ENCODE measurements at regions not wholly inside any gene's neighbourhood (a gene's known extent, or its start where the extent isn't known, plus 50 kb on each side); places are given as distances from the start of the nearest gene placed in this dataset.

GRCh38 chr6:4399656-4400055, 264.3 kb upstream of the ECI2 start:
- TF ChIP-seq, protein P1, sequence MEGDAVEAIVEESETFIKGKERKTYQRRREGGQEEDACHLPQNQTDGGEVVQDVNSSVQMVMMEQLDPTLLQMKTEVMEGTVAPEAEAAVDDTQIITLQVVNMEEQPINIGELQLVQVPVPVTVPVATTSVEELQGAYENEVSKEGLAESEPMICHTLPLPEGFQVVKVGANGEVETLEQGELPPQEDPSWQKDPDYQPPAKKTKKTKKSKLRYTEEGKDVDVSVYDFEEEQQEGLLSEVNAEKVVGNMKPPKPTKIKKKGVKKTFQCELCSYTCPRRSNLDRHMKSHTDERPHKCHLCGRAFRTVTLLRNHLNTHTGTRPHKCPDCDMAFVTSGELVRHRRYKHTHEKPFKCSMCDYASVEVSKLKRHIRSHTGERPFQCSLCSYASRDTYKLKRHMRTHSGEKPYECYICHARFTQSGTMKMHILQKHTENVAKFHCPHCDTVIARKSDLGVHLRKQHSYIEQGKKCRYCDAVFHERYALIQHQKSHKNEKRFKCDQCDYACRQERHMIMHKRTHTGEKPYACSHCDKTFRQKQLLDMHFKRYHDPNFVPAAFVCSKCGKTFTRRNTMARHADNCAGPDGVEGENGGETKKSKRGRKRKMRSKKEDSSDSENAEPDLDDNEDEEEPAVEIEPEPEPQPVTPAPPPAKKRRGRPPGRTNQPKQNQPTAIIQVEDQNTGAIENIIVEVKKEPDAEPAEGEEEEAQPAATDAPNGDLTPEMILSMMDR (IDR thresholded peaks at IDR 0.05): no peak
- no peak for TF ChIP-seq POLR2A (IDR thresholded peaks at IDR 0.05)

Data from body of pancreas (tissue), 4 donors.